Ishikawa (cell line): ENCODE measurements at regions not wholly inside any gene's neighbourhood (a gene's known extent, or its start where the extent isn't known, plus 50 kb on each side); places are given as distances from the start of the nearest gene placed in this dataset.

Experiments used
- CREB1 ChIP-seq: IDR thresholded peaks from 2 replicates; pipeline ENCODE4 v1.6.1; 2012; ENCODE audit warnings: low read depth
- EP300 ChIP-seq: IDR thresholded peaks from 2 replicates; pipeline ENCODE4 v1.6.1; 2012; ENCODE audit warnings: borderline replicate concordance
- MAX ChIP-seq: IDR thresholded peaks from 2 replicates; pipeline ENCODE4 v1.6.1; 2012
- NFIC ChIP-seq: IDR thresholded peaks from 2 replicates; pipeline ENCODE4 v1.6.1; 2012
- RAD21 ChIP-seq: IDR thresholded peaks from 2 replicates; pipeline ENCODE4 v1.6.1; 2012; ENCODE audit warnings: low read depth
- TAF1 ChIP-seq: IDR thresholded peaks from 2 replicates; pipeline ENCODE4 v1.6.1; 2012; ENCODE audit warnings: low read depth, mild to moderate bottlenecking
- TEAD4 ChIP-seq: IDR thresholded peaks from 2 replicates; pipeline ENCODE4 v1.6.1; 2012
- ZBTB7A ChIP-seq: IDR thresholded peaks from 2 replicates; pipeline ENCODE4 v1.6.1; 2012; ENCODE audit warnings: low read depth
- TF ChIP-seq, protein P1 (sequence below): IDR thresholded peaks from 2 replicates; pipeline ENCODE4 v1.6.1; 2012; ENCODE audit warnings: low read depth, mild to moderate bottlenecking

DNA sequence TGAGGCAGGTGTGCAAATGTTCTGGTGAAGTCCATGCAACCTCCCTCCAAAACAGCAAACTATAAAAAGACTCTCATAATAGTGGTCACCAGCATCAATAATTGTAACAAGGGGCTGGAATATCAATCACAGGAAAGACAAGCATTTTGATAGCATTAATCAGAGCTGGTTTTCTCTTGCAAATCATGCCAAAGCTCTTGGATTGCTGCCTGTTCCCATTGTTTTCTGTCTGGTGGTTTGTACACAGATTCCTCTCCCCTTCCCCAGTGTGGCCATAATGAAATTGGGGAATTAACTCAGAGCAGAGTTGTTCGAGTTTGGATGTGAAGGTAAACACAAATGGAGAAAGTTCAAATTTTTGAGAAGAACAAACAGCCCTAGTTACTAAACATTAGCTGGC lies 134.2 kb downstream of the CDCA7 start:
- no peak for TF ChIP-seq TEAD4
- TF ChIP-seq, protein P1, sequence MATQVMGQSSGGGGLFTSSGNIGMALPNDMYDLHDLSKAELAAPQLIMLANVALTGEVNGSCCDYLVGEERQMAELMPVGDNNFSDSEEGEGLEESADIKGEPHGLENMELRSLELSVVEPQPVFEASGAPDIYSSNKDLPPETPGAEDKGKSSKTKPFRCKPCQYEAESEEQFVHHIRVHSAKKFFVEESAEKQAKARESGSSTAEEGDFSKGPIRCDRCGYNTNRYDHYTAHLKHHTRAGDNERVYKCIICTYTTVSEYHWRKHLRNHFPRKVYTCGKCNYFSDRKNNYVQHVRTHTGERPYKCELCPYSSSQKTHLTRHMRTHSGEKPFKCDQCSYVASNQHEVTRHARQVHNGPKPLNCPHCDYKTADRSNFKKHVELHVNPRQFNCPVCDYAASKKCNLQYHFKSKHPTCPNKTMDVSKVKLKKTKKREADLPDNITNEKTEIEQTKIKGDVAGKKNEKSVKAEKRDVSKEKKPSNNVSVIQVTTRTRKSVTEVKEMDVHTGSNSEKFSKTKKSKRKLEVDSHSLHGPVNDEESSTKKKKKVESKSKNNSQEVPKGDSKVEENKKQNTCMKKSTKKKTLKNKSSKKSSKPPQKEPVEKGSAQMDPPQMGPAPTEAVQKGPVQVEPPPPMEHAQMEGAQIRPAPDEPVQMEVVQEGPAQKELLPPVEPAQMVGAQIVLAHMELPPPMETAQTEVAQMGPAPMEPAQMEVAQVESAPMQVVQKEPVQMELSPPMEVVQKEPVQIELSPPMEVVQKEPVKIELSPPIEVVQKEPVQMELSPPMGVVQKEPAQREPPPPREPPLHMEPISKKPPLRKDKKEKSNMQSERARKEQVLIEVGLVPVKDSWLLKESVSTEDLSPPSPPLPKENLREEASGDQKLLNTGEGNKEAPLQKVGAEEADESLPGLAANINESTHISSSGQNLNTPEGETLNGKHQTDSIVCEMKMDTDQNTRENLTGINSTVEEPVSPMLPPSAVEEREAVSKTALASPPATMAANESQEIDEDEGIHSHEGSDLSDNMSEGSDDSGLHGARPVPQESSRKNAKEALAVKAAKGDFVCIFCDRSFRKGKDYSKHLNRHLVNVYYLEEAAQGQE = no peak
- TF ChIP-seq MAX = no peak
- no peak for TF ChIP-seq EP300
- no peak for TF ChIP-seq ZBTB7A
- TF ChIP-seq NFIC = no peak
- TF ChIP-seq TAF1 = no peak
- TF ChIP-seq RAD21 = no peak
- TF ChIP-seq CREB1 = no peak
